SK-N-SH treated with all-trans-retinoic acid at 6 μM for 48 hours (cell line): ENCODE measurements at regions not wholly inside any gene's neighbourhood (a gene's known extent, or its start where the extent isn't known, plus 50 kb on each side); places are given as distances from the start of the nearest gene placed in this dataset.

ENCODE experiments used
- ESRRG ChIP-seq: fragments of 250-450 bp; sonication (Bioruptor Pico); IDR thresholded peaks from 2 replicates; pipeline ENCODE4 v1.6.1; 2021; ENCODE audit warnings: mild to moderate bottlenecking
- PPARA ChIP-seq: fragments of 250-450 bp; sonication (Bioruptor Pico); IDR thresholded peaks from 2 replicates; pipeline ENCODE4 v1.5.0; 2020; ENCODE audit warnings: mild to moderate bottlenecking, borderline replicate concordance
- RARB ChIP-seq: fragments of 250-450 bp; sonication (Bioruptor Pico); IDR thresholded peaks from 2 replicates; pipeline ENCODE4 v1.8.0; 2021; ENCODE audit warnings: mild to moderate bottlenecking, moderate library complexity
- SNAI2 ChIP-seq: fragments of 250-450 bp; sonication (Bioruptor Pico); IDR thresholded peaks from 2 replicates; pipeline ENCODE4 v1.5.0; 2020; ENCODE audit warnings: mild to moderate bottlenecking, moderate library complexity
- TCF4 ChIP-seq: fragments of 250-450 bp; sonication (Bioruptor Pico); IDR thresholded peaks from 2 replicates; pipeline ENCODE4 v1.8.0; 2021; ENCODE audit warnings: mild to moderate bottlenecking, moderate library complexity, borderline replicate concordance
- ZC3H10 ChIP-seq: fragments of 250-450 bp; sonication (Bioruptor Pico); IDR thresholded peaks from 2 replicates; pipeline ENCODE4 v1.5.1; 2021; ENCODE audit warnings: mild to moderate bottlenecking, moderate library complexity
- ZFP3 ChIP-seq: fragments of 250-450 bp; sonication (Bioruptor Pico); IDR thresholded peaks from 2 replicates; pipeline ENCODE4 v1.5.0; 2020; ENCODE audit warnings: mild to moderate bottlenecking, moderate library complexity
- ZFP30 ChIP-seq: fragments of 450-650 bp; formaldehyde crosslinking; IDR thresholded peaks from 2 replicates; pipeline ENCODE4 v1.5.0; 2022; ENCODE audit warnings: mild to moderate bottlenecking, moderate library complexity
- ZNF565 ChIP-seq: fragments of 450-650 bp; formaldehyde crosslinking; conservative IDR thresholded peaks from 2 replicates; pipeline ENCODE4 v1.5.0; 2020; ENCODE audit warnings: low read depth, mild to moderate bottlenecking, moderate library complexity
- TF ChIP-seq, protein P1 (sequence below): fragments of 250-450 bp; sonication (Bioruptor Pico); IDR thresholded peaks from 2 replicates; pipeline ENCODE4 v1.8.0; 2020; ENCODE audit warnings: mild to moderate bottlenecking, moderate library complexity, borderline replicate concordance
- TF ChIP-seq, protein P2 (sequence below): fragments of 250-450 bp; sonication (Bioruptor Pico); IDR thresholded peaks from 2 replicates; pipeline ENCODE4 v1.8.0; 2021; ENCODE audit warnings: low read depth, mild to moderate bottlenecking, moderate library complexity, borderline replicate concordance
- TF ChIP-seq, protein P3 (sequence below): fragments of 250-450 bp; sonication (Bioruptor Pico); IDR thresholded peaks from 2 replicates; pipeline ENCODE4 v1.5.0; 2020; ENCODE audit warnings: mild to moderate bottlenecking, moderate library complexity
- TF ChIP-seq, protein P4 (sequence below): fragments of 250-450 bp; sonication (Bioruptor Pico); IDR thresholded peaks from 2 replicates; pipeline ENCODE4 v1.5.1; 2020; ENCODE audit warnings: low read depth, mild to moderate bottlenecking, moderate library complexity

DNA sequence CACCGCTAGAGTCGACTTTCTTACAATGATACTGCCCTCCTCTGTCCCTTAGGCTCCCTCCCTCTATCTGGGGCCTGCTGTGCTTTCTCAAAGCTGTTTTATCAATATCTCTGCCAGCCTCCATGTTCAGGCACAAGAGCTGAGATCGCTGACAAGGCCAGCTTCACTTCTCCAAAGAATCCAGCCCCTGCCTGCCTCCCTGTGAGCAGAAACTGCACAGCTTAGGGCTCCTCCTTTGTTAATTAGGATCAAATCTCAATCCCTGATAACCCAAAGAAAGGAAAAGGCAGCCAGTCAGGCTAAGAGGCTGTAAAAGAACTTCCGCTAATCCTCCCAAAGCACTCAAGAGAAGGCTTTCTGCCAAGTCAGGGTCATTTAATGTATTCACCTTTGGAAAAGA lies 616.0 kb upstream of the CDH11 start:
- TF ChIP-seq ZFP30 (CRISPR knock-in tag) = no peak
- TF ChIP-seq RARB (CRISPR knock-in tag) = no peak
- no peak for TF ChIP-seq ZC3H10
- TF ChIP-seq, protein P1, sequence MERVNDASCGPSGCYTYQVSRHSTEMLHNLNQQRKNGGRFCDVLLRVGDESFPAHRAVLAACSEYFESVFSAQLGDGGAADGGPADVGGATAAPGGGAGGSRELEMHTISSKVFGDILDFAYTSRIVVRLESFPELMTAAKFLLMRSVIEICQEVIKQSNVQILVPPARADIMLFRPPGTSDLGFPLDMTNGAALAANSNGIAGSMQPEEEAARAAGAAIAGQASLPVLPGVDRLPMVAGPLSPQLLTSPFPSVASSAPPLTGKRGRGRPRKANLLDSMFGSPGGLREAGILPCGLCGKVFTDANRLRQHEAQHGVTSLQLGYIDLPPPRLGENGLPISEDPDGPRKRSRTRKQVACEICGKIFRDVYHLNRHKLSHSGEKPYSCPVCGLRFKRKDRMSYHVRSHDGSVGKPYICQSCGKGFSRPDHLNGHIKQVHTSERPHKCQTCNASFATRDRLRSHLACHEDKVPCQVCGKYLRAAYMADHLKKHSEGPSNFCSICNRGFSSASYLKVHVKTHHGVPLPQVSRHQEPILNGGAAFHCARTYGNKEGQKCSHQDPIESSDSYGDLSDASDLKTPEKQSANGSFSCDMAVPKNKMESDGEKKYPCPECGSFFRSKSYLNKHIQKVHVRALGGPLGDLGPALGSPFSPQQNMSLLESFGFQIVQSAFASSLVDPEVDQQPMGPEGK (CRISPR knock-in tag) = no peak
- TF ChIP-seq, protein P2, sequence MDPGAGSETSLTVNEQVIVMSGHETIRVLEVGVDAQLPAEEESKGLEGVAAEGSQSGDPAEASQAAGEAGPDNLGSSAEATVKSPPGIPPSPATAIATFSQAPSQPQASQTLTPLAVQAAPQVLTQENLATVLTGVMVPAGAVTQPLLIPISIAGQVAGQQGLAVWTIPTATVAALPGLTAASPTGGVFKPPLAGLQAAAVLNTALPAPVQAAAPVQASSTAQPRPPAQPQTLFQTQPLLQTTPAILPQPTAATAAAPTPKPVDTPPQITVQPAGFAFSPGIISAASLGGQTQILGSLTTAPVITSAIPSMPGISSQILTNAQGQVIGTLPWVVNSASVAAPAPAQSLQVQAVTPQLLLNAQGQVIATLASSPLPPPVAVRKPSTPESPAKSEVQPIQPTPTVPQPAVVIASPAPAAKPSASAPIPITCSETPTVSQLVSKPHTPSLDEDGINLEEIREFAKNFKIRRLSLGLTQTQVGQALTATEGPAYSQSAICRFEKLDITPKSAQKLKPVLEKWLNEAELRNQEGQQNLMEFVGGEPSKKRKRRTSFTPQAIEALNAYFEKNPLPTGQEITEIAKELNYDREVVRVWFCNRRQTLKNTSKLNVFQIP = no peak
- no peak for TF ChIP-seq ZFP3
- TF ChIP-seq, protein P3, sequence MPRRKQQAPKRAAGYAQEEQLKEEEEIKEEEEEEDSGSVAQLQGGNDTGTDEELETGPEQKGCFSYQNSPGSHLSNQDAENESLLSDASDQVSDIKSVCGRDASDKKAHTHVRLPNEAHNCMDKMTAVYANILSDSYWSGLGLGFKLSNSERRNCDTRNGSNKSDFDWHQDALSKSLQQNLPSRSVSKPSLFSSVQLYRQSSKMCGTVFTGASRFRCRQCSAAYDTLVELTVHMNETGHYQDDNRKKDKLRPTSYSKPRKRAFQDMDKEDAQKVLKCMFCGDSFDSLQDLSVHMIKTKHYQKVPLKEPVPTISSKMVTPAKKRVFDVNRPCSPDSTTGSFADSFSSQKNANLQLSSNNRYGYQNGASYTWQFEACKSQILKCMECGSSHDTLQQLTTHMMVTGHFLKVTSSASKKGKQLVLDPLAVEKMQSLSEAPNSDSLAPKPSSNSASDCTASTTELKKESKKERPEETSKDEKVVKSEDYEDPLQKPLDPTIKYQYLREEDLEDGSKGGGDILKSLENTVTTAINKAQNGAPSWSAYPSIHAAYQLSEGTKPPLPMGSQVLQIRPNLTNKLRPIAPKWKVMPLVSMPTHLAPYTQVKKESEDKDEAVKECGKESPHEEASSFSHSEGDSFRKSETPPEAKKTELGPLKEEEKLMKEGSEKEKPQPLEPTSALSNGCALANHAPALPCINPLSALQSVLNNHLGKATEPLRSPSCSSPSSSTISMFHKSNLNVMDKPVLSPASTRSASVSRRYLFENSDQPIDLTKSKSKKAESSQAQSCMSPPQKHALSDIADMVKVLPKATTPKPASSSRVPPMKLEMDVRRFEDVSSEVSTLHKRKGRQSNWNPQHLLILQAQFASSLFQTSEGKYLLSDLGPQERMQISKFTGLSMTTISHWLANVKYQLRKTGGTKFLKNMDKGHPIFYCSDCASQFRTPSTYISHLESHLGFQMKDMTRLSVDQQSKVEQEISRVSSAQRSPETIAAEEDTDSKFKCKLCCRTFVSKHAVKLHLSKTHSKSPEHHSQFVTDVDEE = no peak
- TF ChIP-seq SNAI2 (CRISPR knock-in tag) = no peak
- no peak for TF ChIP-seq TCF4 (CRISPR knock-in tag)
- no peak for TF ChIP-seq ZNF565
- TF ChIP-seq PPARA (CRISPR knock-in tag) = no peak
- TF ChIP-seq ESRRG (CRISPR knock-in tag) = no peak
- TF ChIP-seq, protein P4, sequence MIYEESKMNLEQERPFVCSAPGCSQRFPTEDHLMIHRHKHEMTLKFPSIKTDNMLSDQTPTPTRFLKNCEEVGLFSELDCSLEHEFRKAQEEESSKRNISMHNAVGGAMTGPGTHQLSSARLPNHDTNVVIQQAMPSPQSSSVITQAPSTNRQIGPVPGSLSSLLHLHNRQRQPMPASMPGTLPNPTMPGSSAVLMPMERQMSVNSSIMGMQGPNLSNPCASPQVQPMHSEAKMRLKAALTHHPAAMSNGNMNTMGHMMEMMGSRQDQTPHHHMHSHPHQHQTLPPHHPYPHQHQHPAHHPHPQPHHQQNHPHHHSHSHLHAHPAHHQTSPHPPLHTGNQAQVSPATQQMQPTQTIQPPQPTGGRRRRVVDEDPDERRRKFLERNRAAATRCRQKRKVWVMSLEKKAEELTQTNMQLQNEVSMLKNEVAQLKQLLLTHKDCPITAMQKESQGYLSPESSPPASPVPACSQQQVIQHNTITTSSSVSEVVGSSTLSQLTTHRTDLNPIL (CRISPR knock-in tag) = no peak
